Stimulated activated memory B cell treated with anti-CD40 and anti-IgM and Interleukin-4, amounts not matched to agents 10 μg/mL and 1 μg/mL and 100 μg/mL, for 72 hours (primary cell): ENCODE measurements at regions not wholly inside any gene's neighbourhood (a gene's known extent, or its start where the extent isn't known, plus 50 kb on each side); places are given as distances from the start of the nearest gene placed in this dataset.

Experiments
- ATAC-seq: fragments of 150-1000 bp; cut with Tn5 transposase; 2 replicates; pipeline ENCODE4 v1.10.0; 2021
- H3K27ac Mint-ChIP-seq: one replicate; pipeline ENCODE4 v1.8.0; 2022; ENCODE audit warnings: mild to moderate bottlenecking, mixed read lengths
- H3K27me3 Mint-ChIP-seq: one replicate; pipeline ENCODE4 v1.8.0; 2022; ENCODE audit warnings: mixed read lengths
- H3K36me3 Mint-ChIP-seq: one replicate; pipeline ENCODE4 v1.8.0; 2022; ENCODE audit warnings: mixed read lengths
- H3K4me1 Mint-ChIP-seq: one replicate; pipeline ENCODE4 v1.8.0; 2022; ENCODE audit warnings: mixed read lengths
- H3K4me3 Mint-ChIP-seq: one replicate; pipeline ENCODE4 v1.8.0; 2022; ENCODE audit warnings: mild to moderate bottlenecking, moderate library complexity, mixed read lengths
- H3K9me3 Mint-ChIP-seq: one replicate; pipeline ENCODE4 v1.8.0; 2022; ENCODE audit warnings: mixed read lengths

DNA sequence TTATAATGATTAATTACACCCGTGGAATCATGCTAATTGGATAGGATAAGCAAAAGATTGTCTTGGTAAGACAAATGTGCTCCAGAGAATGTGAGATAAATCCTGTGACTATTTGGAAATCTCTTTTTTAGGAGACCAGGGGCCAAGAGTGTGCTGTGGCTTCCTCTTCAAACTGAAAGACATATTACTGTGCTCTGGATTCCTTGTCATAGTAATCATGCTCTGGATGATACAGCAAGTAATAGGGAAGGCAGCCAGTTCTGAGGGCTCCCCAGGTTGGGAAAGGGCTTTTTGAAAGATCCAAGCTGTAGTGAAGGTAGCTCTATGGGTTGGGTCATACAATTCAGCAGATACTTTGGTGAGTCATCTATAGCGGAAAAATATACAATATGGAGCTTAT lies 600.5 kb downstream of the PCDH18 start:
- no peak overlapping the region for H3K4me3 Mint-ChIP-seq
- peaks cover 6% of the 10 kb centered on the region for H3K9me3 Mint-ChIP-seq
- H3K4me1 Mint-ChIP-seq: no peaks in the 10 kb centered on the region
- ATAC-seq: no peak
- no peaks in the 10 kb centered on the region for H3K27me3 Mint-ChIP-seq
- H3K27ac Mint-ChIP-seq: no peak overlapping the region
- no peaks in the 10 kb centered on the region for H3K36me3 Mint-ChIP-seq

DNA sequence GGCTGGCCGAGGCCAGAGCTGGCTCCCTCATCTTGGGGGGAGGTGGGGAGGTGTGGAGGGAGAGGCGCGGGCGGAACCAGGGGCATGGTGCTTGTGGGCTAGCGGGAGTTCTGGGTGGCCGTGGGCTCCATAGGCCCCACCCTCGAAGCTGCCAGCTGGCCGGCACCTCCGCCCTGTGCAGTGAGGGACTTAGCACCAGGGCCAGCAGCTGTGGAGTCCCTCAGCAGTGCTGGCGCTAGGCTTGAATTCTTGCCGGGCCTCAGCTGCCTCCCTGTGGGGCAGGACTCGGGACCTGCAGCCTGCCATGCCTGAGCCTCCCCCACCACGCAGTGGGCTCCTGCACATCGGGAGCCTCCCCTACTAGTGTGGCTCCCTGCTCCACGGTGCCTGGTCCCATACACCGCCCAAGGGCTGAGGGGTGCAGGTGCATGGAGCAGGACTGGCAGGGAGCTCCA lies 603.3 kb downstream of the PCDH18 start:
- Mint-ChIP-seq H3K4me3 (no peak overlapping the region), H3K9me3 (peaks cover 6% of the 10 kb centered on the region), H3K4me1 (no peaks in the 10 kb centered on the region), H3K27ac (no peak overlapping the region), H3K27me3 (no peaks in the 10 kb centered on the region), H3K36me3 (no peaks in the 10 kb centered on the region)
- peak; percentile 47 for ATAC-seq

DNA sequence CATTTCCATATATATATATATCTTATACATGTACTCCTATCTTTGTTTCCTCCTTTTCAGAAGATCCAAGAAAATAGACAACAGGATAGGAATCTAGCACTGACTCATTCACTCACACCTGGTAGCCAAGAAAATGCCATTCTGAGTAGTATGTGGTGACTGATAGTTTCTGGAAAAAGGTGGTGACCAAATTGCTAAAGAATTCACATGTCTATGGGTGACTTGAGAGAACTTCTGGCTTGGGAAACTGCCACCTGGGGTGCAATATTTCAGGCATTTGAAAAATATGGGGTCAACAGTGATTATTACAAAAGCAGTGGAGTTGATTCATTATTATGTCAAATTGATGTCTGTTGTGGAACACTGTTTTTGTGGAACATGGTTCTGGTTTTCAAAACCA lies 605.1 kb downstream of the PCDH18 start:
- peaks cover 6% of the 10 kb centered on the region for H3K9me3 Mint-ChIP-seq
- H3K27me3 Mint-ChIP-seq: no peaks in the 10 kb centered on the region
- no peaks in the 10 kb centered on the region for H3K4me1 Mint-ChIP-seq
- no peak overlapping the region for H3K27ac Mint-ChIP-seq
- no peak overlapping the region for H3K4me3 Mint-ChIP-seq
- ATAC-seq: no peak
- no peaks in the 10 kb centered on the region for H3K36me3 Mint-ChIP-seq

GRCh38 chr4:136925203-136925602 lies 607.1 kb downstream of the PCDH18 start:
- ATAC-seq: no peak
- no peaks in the 10 kb centered on the region for H3K4me1 Mint-ChIP-seq
- no peaks in the 10 kb centered on the region for H3K36me3 Mint-ChIP-seq
- H3K27ac Mint-ChIP-seq: no peak overlapping the region
- no peaks in the 10 kb centered on the region for H3K27me3 Mint-ChIP-seq
- H3K4me3 Mint-ChIP-seq: no peak overlapping the region
- peaks cover 6% of the 10 kb centered on the region for H3K9me3 Mint-ChIP-seq

GRCh38 chr4:136922066-136922465 lies 610.2 kb downstream of the PCDH18 start:
- Mint-ChIP-seq H3K36me3 (no peaks in the 10 kb centered on the region), H3K4me1 (no peaks in the 10 kb centered on the region), H3K4me3 (no peak overlapping the region), H3K27me3 (no peaks in the 10 kb centered on the region), H3K9me3 (no peaks in the 10 kb centered on the region), H3K27ac (no peak overlapping the region)
- ATAC-seq: no peak

DNA sequence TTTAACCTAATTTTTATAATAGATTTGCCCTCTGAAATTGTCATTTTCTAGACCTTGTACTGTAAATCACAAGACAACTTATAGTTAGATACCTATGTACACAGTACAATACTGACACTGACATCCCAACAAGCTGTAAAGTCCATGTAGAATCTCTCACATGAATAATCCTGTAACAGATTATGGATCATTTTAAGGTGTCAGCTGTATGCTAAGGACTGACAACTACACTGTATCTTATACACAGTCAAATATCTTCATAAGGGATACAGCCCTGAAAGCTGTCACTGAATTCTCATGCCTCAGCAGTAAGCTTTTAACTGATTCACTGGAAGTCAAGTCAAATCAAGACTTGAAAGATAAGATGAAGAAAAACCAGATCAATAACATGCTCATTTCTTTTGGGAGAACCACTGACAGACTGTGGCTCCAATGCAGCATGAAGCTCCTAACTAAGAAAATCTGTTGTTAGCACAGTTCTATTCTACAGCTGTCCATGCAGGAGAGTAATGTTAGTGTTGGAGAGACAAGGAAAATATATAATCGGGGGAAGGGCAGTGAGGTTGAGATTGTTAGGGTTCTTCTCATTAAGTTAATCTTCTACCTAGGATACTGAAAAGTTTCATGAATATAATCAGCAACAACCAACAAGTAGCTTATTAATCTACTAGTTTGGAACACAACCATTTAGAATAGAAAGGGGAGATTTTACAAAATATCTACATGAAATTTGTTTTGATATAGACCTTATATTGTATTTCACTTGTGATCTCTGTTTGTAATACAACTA lies 612.0 kb downstream of the PCDH18 start:
- Mint-ChIP-seq H3K27me3 (no peaks in the 10 kb centered on the region), H3K27ac (no peak overlapping the region), H3K4me1 (no peaks in the 10 kb centered on the region), H3K36me3 (no peaks in the 10 kb centered on the region), H3K4me3 (no peak overlapping the region), H3K9me3 (no peaks in the 10 kb centered on the region)
- ATAC-seq: no peak

DNA sequence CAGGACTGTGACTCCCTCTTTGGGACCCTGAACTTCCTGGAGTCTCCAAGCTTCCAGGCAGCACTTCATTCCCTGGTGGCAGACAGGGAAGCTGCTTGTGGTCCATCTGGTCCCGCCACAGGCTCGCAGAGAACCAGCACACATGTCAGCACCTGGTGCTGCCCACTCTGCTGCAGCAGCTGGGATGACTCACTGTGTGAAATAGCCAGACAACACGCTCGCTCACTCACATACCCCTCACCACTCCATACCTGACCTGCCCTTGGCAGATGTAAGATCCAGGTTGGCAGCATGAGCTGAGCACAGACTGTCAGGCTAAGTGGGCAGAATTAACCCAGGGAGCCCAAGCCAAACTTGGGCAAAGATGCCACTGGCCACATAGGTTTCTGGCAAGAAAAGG lies 613.5 kb downstream of the PCDH18 start:
- ATAC-seq: peak; percentile 32
- no peaks in the 10 kb centered on the region for H3K36me3 Mint-ChIP-seq
- no peaks in the 10 kb centered on the region for H3K9me3 Mint-ChIP-seq
- H3K27me3 Mint-ChIP-seq: no peaks in the 10 kb centered on the region
- no peak overlapping the region for H3K27ac Mint-ChIP-seq
- no peaks in the 10 kb centered on the region for H3K4me1 Mint-ChIP-seq
- H3K4me3 Mint-ChIP-seq: no peak overlapping the region

- no peaks in the 10 kb centered on the region for H3K4me1 Mint-ChIP-seq
- no peaks in the 10 kb centered on the region for H3K36me3 Mint-ChIP-seq
- H3K27ac Mint-ChIP-seq: no peak overlapping the region
- peaks cover 3% of the 10 kb centered on the region for H3K9me3 Mint-ChIP-seq
- ATAC-seq: no peak
- H3K4me3 Mint-ChIP-seq: no peak overlapping the region
- no peaks in the 10 kb centered on the region for H3K27me3 Mint-ChIP-seq
Measured at GRCh38 chr4:136917312-136918110, 614.8 kb downstream of the PCDH18 start.

DNA sequence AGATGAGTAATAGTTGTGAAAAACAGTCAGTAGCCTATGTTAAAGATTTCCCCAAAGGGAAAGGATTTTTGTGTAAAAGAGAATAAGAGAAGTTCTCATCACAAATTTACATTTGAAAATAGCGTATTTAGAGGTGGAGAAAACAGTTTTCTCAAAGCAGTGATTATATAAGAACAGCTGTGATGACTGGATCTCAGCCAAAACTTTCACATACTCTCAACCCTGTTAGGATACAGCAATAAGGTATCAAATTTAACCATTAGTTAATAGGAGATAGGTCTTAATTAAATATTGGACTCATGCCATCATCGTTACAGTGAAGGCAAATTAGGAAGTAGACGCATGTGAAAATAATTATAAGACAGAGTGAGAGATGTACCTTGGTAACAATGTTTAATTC lies 622.7 kb downstream of the PCDH18 start:
- Mint-ChIP-seq H3K27ac (no peak overlapping the region), H3K4me3 (no peak overlapping the region), H3K36me3 (no peaks in the 10 kb centered on the region), H3K9me3 (peaks cover 3% of the 10 kb centered on the region), H3K27me3 (no peaks in the 10 kb centered on the region), H3K4me1 (no peaks in the 10 kb centered on the region)
- ATAC-seq: no peak

GRCh38 chr4:136908122-136908521 lies 624.2 kb downstream of the PCDH18 start:
- Mint-ChIP-seq H3K4me3 (no peak overlapping the region), H3K4me1 (no peaks in the 10 kb centered on the region), H3K27ac (no peak overlapping the region), H3K9me3 (no peaks in the 10 kb centered on the region), H3K36me3 (no peaks in the 10 kb centered on the region), H3K27me3 (no peaks in the 10 kb centered on the region)
- no peak for ATAC-seq

GRCh38 chr4:136900696-136901095 lies 631.6 kb downstream of the PCDH18 start:
- ATAC-seq: no peak
- Mint-ChIP-seq H3K4me1 (no peaks in the 10 kb centered on the region), H3K4me3 (no peak overlapping the region), H3K36me3 (no peaks in the 10 kb centered on the region), H3K27me3 (no peaks in the 10 kb centered on the region), H3K9me3 (no peaks in the 10 kb centered on the region), H3K27ac (no peak overlapping the region)

GRCh38 chr4:136898590-136899248 lies 633.6 kb downstream of the PCDH18 start:
- no peaks in the 10 kb centered on the region for H3K27me3 Mint-ChIP-seq
- H3K27ac Mint-ChIP-seq: no peak overlapping the region
- H3K4me1 Mint-ChIP-seq: no peaks in the 10 kb centered on the region
- no peaks in the 10 kb centered on the region for H3K36me3 Mint-ChIP-seq
- no peaks in the 10 kb centered on the region for H3K9me3 Mint-ChIP-seq
- ATAC-seq: no peak
- no peak overlapping the region for H3K4me3 Mint-ChIP-seq

- Mint-ChIP-seq H3K27me3 (no peaks in the 10 kb centered on the region), H3K4me3 (no peak overlapping the region), H3K9me3 (no peaks in the 10 kb centered on the region)
Measured at GRCh38 chr4:136893573-136893972, 638.7 kb downstream of the PCDH18 start.

DNA sequence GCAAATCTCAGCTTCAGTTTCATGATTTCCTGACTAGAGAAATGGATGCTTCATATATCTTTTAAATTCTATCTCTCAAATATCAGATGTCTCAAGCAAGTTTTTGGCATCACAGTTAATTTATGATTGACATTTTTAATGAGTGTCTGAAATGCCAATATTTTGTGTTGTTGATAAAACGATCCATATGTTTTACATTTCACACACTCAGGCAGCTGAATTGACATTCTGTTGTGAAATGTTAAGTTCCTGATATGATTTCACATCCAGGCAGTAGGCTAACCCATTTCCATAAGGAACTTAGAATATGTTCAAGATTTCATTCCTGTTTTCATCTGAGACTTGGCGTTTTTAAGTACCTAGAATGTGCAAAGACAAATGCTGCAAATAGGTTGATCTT lies 650.6 kb downstream of the PCDH18 start:
- Mint-ChIP-seq H3K27ac (no peak overlapping the region), H3K9me3 (no peaks in the 10 kb centered on the region), H3K4me3 (no peak overlapping the region), H3K27me3 (no peaks in the 10 kb centered on the region), H3K4me1 (no peaks in the 10 kb centered on the region), H3K36me3 (no peaks in the 10 kb centered on the region)
- no peak for ATAC-seq

More at GRCh38 chr4:136893573-136893972, 638.7 kb downstream of the PCDH18 start:
- H3K36me3 Mint-ChIP-seq: no peaks in the 10 kb centered on the region
- ATAC-seq: no peak
- H3K27ac Mint-ChIP-seq: no peak overlapping the region
- H3K4me1 Mint-ChIP-seq: no peaks in the 10 kb centered on the region

GRCh38 chr4:136873555-136873954 lies 658.7 kb downstream of the PCDH18 start:
- Mint-ChIP-seq H3K4me3 (no peak overlapping the region), H3K27me3 (no peaks in the 10 kb centered on the region), H3K4me1 (no peaks in the 10 kb centered on the region), H3K9me3 (no peaks in the 10 kb centered on the region), H3K36me3 (no peaks in the 10 kb centered on the region), H3K27ac (no peak overlapping the region)
- no peak for ATAC-seq
